H1 (cell line): ENCODE measurements at regions not wholly inside any gene's neighbourhood (a gene's known extent, or its start where the extent isn't known, plus 50 kb on each side); places are given as distances from the start of the nearest gene placed in this dataset.

ENCODE experiments used
- KDM1A ChIP-seq: fragments of 200-600, 300-600 bp; sonication (generic); IDR thresholded peaks from 2 replicates; pipeline ENCODE4 v1.7.1; 2016; ENCODE audit warnings: mild to moderate bottlenecking, low read length, borderline replicate concordance

- no peak for TF ChIP-seq KDM1A
- TF ChIP-seq, all 59 proteins: peak for 0
Measured at GRCh38 chr7:32154797-32155196, 84.6 kb upstream of the PDE1C start (continued).
